Ovary (tissue), 7 donors: ENCODE measurements at regions not wholly inside any gene's neighbourhood (a gene's known extent, or its start where the extent isn't known, plus 50 kb on each side); places are given as distances from the start of the nearest gene placed in this dataset.

Experiments used
- DNase-seq, 5 donors: peaks; one replicate each; pipeline ENCODE4 v3.0.0-alpha.2; 2019 to 2020
- H3K27ac ChIP-seq, 2 donors: fragments of 200-600 bp; one replicate each; pipeline versions ENCODE4 v1.5.1 to v1.8.0; 2019 to 2022
- H3K27me3 ChIP-seq: fragments of 200-600 bp; one replicate; pipeline ENCODE4 v1.8.0; 2022
- H3K36me3 ChIP-seq: fragments of 200-600 bp; sonication (generic); one replicate; pipeline ENCODE4 v1.5.1; 2019
- H3K4me1 ChIP-seq: one replicate; pipeline ENCODE4 v1.8.1; 2013; ENCODE audit warnings: mild to moderate bottlenecking, moderate library complexity; ENCODE audit not compliant: insufficient read depth
- H3K4me3 ChIP-seq: fragments of 200-600 bp; sonication (generic); one replicate; pipeline ENCODE4 v1.5.1; 2017
- H3K9me3 ChIP-seq, 2 donors: fragments of 200-600 bp in 1 of 2; sonication (generic) in 1 of 2; one replicate each; pipeline versions ENCODE4 v1.5.1 to v1.8.1; 2013 to 2019; ENCODE audit warnings: mild to moderate bottlenecking in 1 of 2, moderate library complexity in 1 of 2
- EP300 ChIP-seq: sonication (generic); formaldehyde crosslinking; IDR thresholded peaks from one replicate; pipeline ENCODE4 v1.6.1; 2017; ENCODE audit warnings: antibody characterized with exemption
- POLR2A ChIP-seq: fragments of 450-650 bp; IDR thresholded peaks from one replicate; pipeline ENCODE4 v1.6.1; 2017; ENCODE audit warnings: antibody characterized with exemption, mild to moderate bottlenecking, moderate library complexity
- WGBS, 3 donors: extraction: QIAGEN DNeasy Blood & Tissue Kit in 1 of 3; methylation state at CpG; one replicate each; pipeline versions ENCODE4 v1.1.5 to v1.1.7; 2013 to 2017; 5-methylcytosine and 5-hydroxymethylcytosine counted together
- intact Hi-C, 4 donors: fragments of 100-400 bp; cut with DNase I; formaldehyde crosslinking; loops; one replicate each; pipeline versions ENCODE4 v1.11.0 to v1.15.1; 2022 to 2023
- TF ChIP-seq, protein P1 (sequence below), 3 donors: fragments of 450-650 bp in 2 of 3; fragments of 200-600 bp in 1 of 3; IDR thresholded peaks; one replicate each; pipeline versions ENCODE4 v1.5.1 to v1.8.0; 2016 to 2022; ENCODE audit warnings: antibody characterized with exemption in 3 of 3, mild to moderate bottlenecking in 1 of 3
- donor health status: DM: no; HTN: no; CAD: no; lungs with moderate emphysema.
- donor health status: DM: no; HTN: no; CAD: no.
- donor health status: Bipolar disorder and iron deficiency.
- donor health status: DM: no; HTN: no; CAD: no.
- donor health status: DM: yes; HTN: yes; CAD: no.

- WGBS, 3 donors = 76 to 79% (median 76%) methylated on average over 6 of the region's 6 CpGs
- Histone ChIP-seq H3K36me3 (no peaks in the 10 kb centered on the region), H3K9me3 (no peaks in the 10 kb centered on the region), H3K4me3 (no peak overlapping the region), H3K4me1 (no peaks in the 10 kb centered on the region), H3K27ac (no peak overlapping the region), H3K27me3 (no peaks in the 10 kb centered on the region)
- TF ChIP-seq, protein P1, sequence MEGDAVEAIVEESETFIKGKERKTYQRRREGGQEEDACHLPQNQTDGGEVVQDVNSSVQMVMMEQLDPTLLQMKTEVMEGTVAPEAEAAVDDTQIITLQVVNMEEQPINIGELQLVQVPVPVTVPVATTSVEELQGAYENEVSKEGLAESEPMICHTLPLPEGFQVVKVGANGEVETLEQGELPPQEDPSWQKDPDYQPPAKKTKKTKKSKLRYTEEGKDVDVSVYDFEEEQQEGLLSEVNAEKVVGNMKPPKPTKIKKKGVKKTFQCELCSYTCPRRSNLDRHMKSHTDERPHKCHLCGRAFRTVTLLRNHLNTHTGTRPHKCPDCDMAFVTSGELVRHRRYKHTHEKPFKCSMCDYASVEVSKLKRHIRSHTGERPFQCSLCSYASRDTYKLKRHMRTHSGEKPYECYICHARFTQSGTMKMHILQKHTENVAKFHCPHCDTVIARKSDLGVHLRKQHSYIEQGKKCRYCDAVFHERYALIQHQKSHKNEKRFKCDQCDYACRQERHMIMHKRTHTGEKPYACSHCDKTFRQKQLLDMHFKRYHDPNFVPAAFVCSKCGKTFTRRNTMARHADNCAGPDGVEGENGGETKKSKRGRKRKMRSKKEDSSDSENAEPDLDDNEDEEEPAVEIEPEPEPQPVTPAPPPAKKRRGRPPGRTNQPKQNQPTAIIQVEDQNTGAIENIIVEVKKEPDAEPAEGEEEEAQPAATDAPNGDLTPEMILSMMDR (IDR thresholded peaks at IDR 0.05) = no peak
- no peak for TF ChIP-seq EP300
- TF ChIP-seq POLR2A = no peak
- intact Hi-C loops = no loop called here
- no peak for DNase-seq
Observed at GRCh38 chr4:8685831-8686230, 93.3 kb downstream of the CPZ start.

GRCh38 chr4:8683462-8683861, 90.9 kb downstream of the CPZ start:
- Histone ChIP-seq H3K9me3 (no peaks in the 10 kb centered on the region), H3K27ac (no peak overlapping the region), H3K4me1 (no peaks in the 10 kb centered on the region), H3K27me3 (no peaks in the 10 kb centered on the region), H3K36me3 (no peaks in the 10 kb centered on the region), H3K4me3 (no peak overlapping the region)
- 90 to 93% (median 90%) methylated on average over 5 of the region's 5 CpGs for WGBS, 3 donors
- intact Hi-C loops = no loop called here
- TF ChIP-seq EP300 (no peak), POLR2A (no peak)
- TF ChIP-seq, protein P1 (IDR thresholded peaks at IDR 0.05) = no peak
- DNase-seq = no peak

GRCh38 chr4:8682725-8683124, 90.2 kb downstream of the CPZ start:
- no peaks in the 10 kb centered on the region for H3K27me3 ChIP-seq
- no peaks in the 10 kb centered on the region for H3K4me1 ChIP-seq
- intact Hi-C loops = no loop called here
- TF ChIP-seq, protein P1 (IDR thresholded peaks at IDR 0.05) = no peak
- TF ChIP-seq POLR2A (no peak), EP300 (no peak)
- H3K27ac ChIP-seq = no peak overlapping the region
- DNase-seq = no peak
- 45% methylated on average over 9 to 10 of the region's 10 CpGs for WGBS, 3 donors
- H3K4me3 ChIP-seq = no peak overlapping the region
- no peaks in the 10 kb centered on the region for H3K9me3 ChIP-seq
- no peaks in the 10 kb centered on the region for H3K36me3 ChIP-seq

- no peaks in the 10 kb centered on the region for H3K27me3 ChIP-seq
- intact Hi-C loops = no loop called here
- 75 to 81% (median 78%) methylated on average over 4 of the region's 4 CpGs for WGBS, 3 donors
- no peak for DNase-seq
- no peaks in the 10 kb centered on the region for H3K4me1 ChIP-seq
- H3K27ac ChIP-seq = no peak overlapping the region
- H3K9me3 ChIP-seq = no peaks in the 10 kb centered on the region
- no peak overlapping the region for H3K4me3 ChIP-seq
- H3K36me3 ChIP-seq = no peaks in the 10 kb centered on the region
- TF ChIP-seq POLR2A (no peak), EP300 (no peak)
- TF ChIP-seq, protein P1 (IDR thresholded peaks at IDR 0.05) = no peak
Observed at GRCh38 chr4:8682296-8682695, 89.7 kb downstream of the CPZ start.

DNA sequence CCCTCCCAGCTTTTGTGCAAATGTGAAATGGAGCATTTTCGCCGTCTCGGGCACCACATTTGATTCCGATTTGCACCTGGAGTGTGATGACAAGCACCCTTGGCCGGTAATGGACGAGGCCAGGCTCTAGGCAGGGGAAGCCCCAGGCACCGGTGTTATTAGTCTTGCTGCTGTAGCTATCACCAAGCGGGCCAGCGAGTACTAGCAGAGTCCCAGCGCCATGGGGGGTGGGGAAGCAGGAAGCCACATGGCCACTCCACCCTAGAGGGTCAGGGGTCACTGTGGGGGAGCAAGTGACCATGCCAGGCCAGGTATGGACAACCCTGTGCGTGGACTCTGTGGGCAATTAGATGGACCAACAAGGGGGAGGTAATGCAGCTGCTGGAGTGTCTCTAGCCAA, 88.8 kb downstream of the CPZ start:
- no peaks in the 10 kb centered on the region for H3K4me1 ChIP-seq
- intact Hi-C loops = no loop called here
- H3K9me3 ChIP-seq = no peaks in the 10 kb centered on the region
- no peaks in the 10 kb centered on the region for H3K27me3 ChIP-seq
- no peak overlapping the region for H3K4me3 ChIP-seq
- no peak for DNase-seq
- TF ChIP-seq, protein P1 (IDR thresholded peaks at IDR 0.05) = no peak
- no peak for TF ChIP-seq EP300
- TF ChIP-seq POLR2A = no peak
- 51 to 57% (median 51%) methylated on average over 11 of the region's 11 CpGs for WGBS, 3 donors
- H3K36me3 ChIP-seq = no peaks in the 10 kb centered on the region
- H3K27ac ChIP-seq = no peak overlapping the region
